ENCODE measurements at regions not wholly inside any gene's neighbourhood (a gene's known extent, or its start where the extent isn't known, plus 50 kb on each side); places are given as distances from the start of the nearest gene placed in this dataset.

DNA sequence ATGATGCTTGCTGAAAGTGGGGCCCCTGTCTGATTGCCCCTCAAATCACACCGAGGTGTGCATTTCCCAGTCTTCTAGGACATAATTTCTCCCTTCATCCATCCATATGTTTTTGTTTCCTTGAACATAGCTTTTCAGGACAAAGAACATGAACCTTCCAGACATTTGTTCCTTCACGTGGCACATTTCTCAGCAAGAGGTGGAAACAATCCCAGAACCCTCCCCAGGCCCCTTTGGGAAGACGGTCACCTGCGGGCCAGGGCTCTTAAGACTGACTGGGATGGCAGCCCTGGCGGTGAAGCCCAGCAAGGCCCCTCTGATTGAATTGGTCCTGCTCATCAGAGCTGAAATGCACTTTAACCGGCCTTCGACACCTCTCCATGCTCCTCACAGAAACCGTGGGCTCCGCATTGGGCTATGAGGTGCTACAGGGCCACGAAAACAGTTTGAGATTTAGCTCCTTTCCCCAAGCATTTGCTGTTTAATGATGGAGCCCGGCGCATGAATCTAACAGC, 522.5 kb upstream of the DPP6 start:
- peaks cover 70% of the 10 kb centered on the region for H3K9me3 Mint-ChIP-seq
- H3K27me3 Mint-ChIP-seq (ENCODE audit: low read depth) = no peaks in the 10 kb centered on the region
- H3K27ac Mint-ChIP-seq = no peak overlapping the region
- TF ChIP-seq, protein P1, sequence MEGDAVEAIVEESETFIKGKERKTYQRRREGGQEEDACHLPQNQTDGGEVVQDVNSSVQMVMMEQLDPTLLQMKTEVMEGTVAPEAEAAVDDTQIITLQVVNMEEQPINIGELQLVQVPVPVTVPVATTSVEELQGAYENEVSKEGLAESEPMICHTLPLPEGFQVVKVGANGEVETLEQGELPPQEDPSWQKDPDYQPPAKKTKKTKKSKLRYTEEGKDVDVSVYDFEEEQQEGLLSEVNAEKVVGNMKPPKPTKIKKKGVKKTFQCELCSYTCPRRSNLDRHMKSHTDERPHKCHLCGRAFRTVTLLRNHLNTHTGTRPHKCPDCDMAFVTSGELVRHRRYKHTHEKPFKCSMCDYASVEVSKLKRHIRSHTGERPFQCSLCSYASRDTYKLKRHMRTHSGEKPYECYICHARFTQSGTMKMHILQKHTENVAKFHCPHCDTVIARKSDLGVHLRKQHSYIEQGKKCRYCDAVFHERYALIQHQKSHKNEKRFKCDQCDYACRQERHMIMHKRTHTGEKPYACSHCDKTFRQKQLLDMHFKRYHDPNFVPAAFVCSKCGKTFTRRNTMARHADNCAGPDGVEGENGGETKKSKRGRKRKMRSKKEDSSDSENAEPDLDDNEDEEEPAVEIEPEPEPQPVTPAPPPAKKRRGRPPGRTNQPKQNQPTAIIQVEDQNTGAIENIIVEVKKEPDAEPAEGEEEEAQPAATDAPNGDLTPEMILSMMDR (IDR thresholded peaks at IDR 0.05; ENCODE audit: unreplicated experiment) = no peak
- peaks cover 2% of the 10 kb centered on the region for H3K36me3 Mint-ChIP-seq
- no peak overlapping the region for H3K4me3 Mint-ChIP-seq
- DNase-seq (ENCODE audit: low spot score in 2 of 2, unreplicated experiment in 2 of 2) = no peak
- H3K4me1 Mint-ChIP-seq = no peaks in the 10 kb centered on the region

DNA sequence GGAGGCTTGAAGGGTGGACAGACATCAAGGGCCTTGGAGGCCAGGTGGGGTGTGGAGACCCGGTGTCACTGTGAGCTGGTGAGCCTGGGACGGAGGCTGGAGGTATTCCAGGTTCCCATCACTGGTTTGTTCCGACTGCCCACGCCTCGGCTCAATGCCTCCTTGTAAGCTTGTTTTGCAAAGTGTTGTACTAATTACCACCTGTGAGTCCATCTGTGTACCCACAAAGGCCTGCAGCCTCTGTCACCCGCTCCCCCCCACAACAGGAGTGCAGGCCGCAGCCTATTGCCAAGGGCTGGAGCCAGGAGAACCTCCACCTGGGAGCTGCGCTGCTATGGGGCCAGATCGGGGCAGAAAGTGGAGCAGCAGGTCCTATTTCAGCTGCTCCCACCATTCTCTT, 521.8 kb upstream of the DPP6 start:
- H3K9me3 Mint-ChIP-seq = peaks cover 71% of the 10 kb centered on the region
- no peak for DNase-seq (ENCODE audit: low spot score in 2 of 2, unreplicated experiment in 2 of 2)

DNA sequence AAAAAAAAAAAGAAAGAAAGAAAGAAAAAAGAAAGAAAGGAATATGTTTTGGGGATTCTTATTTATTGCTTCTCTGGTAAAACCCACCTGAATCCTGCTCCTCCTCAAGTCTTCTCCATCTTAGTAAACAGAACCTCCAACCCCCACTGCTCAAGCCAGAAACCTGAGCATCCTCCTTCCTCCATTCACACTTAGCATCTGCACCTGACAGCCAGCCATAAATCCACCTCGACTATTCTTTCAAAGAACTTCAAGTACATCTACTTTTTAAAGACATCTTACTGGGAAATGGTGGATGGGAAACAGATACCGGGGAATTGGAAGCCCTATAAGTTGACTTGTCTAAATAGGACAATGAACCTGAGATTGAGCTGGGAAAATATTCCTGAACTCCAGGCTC, 519.9 kb upstream of the DPP6 start:
- no peak overlapping the region for H3K4me3 Mint-ChIP-seq
- peaks cover 70% of the 10 kb centered on the region for H3K9me3 Mint-ChIP-seq
- no peaks in the 10 kb centered on the region for H3K4me1 Mint-ChIP-seq
- no peaks in the 10 kb centered on the region for H3K27me3 Mint-ChIP-seq (ENCODE audit: low read depth)
- no peak for DNase-seq (ENCODE audit: low spot score in 2 of 2, unreplicated experiment in 2 of 2)
- H3K27ac Mint-ChIP-seq = no peak overlapping the region
- peaks cover 2% of the 10 kb centered on the region for H3K36me3 Mint-ChIP-seq
- TF ChIP-seq, protein P1 (IDR thresholded peaks at IDR 0.05; ENCODE audit: unreplicated experiment) = no peak

More for the DNA sequence above, 521.8 kb upstream of the DPP6 start:
- Mint-ChIP-seq H3K27me3 (ENCODE audit: low read depth) (no peaks in the 10 kb centered on the region), H3K4me1 (no peaks in the 10 kb centered on the region), H3K4me3 (no peak overlapping the region), H3K36me3 (peaks cover 2% of the 10 kb centered on the region), H3K27ac (no peak overlapping the region)
- TF ChIP-seq, protein P1 (IDR thresholded peaks at IDR 0.05; ENCODE audit: unreplicated experiment) = no peak

- TF ChIP-seq, protein P1 (IDR thresholded peaks at IDR 0.05; ENCODE audit: unreplicated experiment) = no peak
- Mint-ChIP-seq H3K27ac (no peak overlapping the region), H3K4me1 (no peaks in the 10 kb centered on the region), H3K4me3 (no peak overlapping the region), H3K27me3 (ENCODE audit: low read depth) (no peaks in the 10 kb centered on the region), H3K9me3 (peaks cover 75% of the 10 kb centered on the region), H3K36me3 (peaks cover 1% of the 10 kb centered on the region)
- no peak for DNase-seq (ENCODE audit: low spot score in 2 of 2, unreplicated experiment in 2 of 2)
Observed at GRCh38 chr7:153537271-153537670, 514.9 kb upstream of the DPP6 start.

- DNase-seq (ENCODE audit: low spot score in 2 of 2, unreplicated experiment in 2 of 2) = no peak
- H3K27me3 Mint-ChIP-seq (ENCODE audit: low read depth) = no peaks in the 10 kb centered on the region
- TF ChIP-seq, protein P1 (IDR thresholded peaks at IDR 0.05; ENCODE audit: unreplicated experiment) = no peak
- H3K36me3 Mint-ChIP-seq = no peaks in the 10 kb centered on the region
- H3K27ac Mint-ChIP-seq = no peak overlapping the region
- H3K4me1 Mint-ChIP-seq = no peaks in the 10 kb centered on the region
- H3K9me3 Mint-ChIP-seq = peaks cover 63% of the 10 kb centered on the region
- H3K4me3 Mint-ChIP-seq = no peak overlapping the region
Observed at GRCh38 chr7:153541903-153542302, 510.3 kb upstream of the DPP6 start.

- TF ChIP-seq, protein P1 (IDR thresholded peaks at IDR 0.05; ENCODE audit: unreplicated experiment) = no peak
- no peak for DNase-seq (ENCODE audit: low spot score in 2 of 2, unreplicated experiment in 2 of 2)
- Mint-ChIP-seq H3K36me3 (no peaks in the 10 kb centered on the region), H3K4me3 (no peak overlapping the region), H3K27me3 (ENCODE audit: low read depth) (no peaks in the 10 kb centered on the region), H3K9me3 (peaks cover 61% of the 10 kb centered on the region), H3K4me1 (no peaks in the 10 kb centered on the region), H3K27ac (no peak overlapping the region)
Observed at GRCh38 chr7:153543232-153543631, 509.0 kb upstream of the DPP6 start.

Data from mesothelial cell of epicardium (in vitro differentiated cells).